ENCODE measurements at regions not wholly inside any gene's neighbourhood (a gene's known extent, or its start where the extent isn't known, plus 50 kb on each side); places are given as distances from the start of the nearest gene placed in this dataset.

GRCh38 chrX:8861908-8862307 is 60.7 kb upstream of the FAM9A start:
- no peaks in the 10 kb centered on the region for H3K36me3 ChIP-seq (ENCODE audit: low read length)
- no peaks in the 10 kb centered on the region for H3K79me2 ChIP-seq (ENCODE audit: insufficient read depth, low read length)
- H3K4me3 ChIP-seq (ENCODE audit: insufficient read depth, low read length, poor library complexity, severe bottlenecking), result no peak overlapping the region
- H2AFZ ChIP-seq (ENCODE audit: low read depth, low read length, severe bottlenecking), result no peak overlapping the region
- H3F3A ChIP-seq (ENCODE audit: insufficient read depth), result no peaks in the 10 kb centered on the region
- no peak overlapping the region for H3K27ac ChIP-seq (ENCODE audit: low read depth, low read length)
- H3K9me2 ChIP-seq (replicated peaks; ENCODE audit: insufficient read depth, low read length), result no peaks in the 10 kb centered on the region
- H4K20me1 ChIP-seq (ENCODE audit: low read depth, low read length), result no peaks in the 10 kb centered on the region
- H3K9me3 ChIP-seq (ENCODE audit: insufficient read depth, low read length), result no peaks in the 10 kb centered on the region
- H3K27me3 ChIP-seq (ENCODE audit: low read length), result no peaks in the 10 kb centered on the region
- H3K9ac ChIP-seq (ENCODE audit: low read length), result no peak overlapping the region
- H3K4me2 ChIP-seq (ENCODE audit: low read depth, low read length, poor library complexity, severe bottlenecking), result no peak overlapping the region
- TF ChIP-seq CTCF (IDR thresholded peaks at IDR 0.05; ENCODE audit: insufficient read depth, low read length, poor library complexity, severe bottlenecking) (no peak), EZH2phosphoT487 (conservative IDR thresholded peaks at IDR 0.05; ENCODE audit: low read length) (no peak)

GRCh38 chrX:8851231-8851886 is 50.2 kb upstream of the FAM9A start:
- no peak overlapping the region for H3K9ac ChIP-seq (ENCODE audit: low read length)
- H2AFZ ChIP-seq (ENCODE audit: low read depth, low read length, severe bottlenecking), result no peak overlapping the region
- no peaks in the 10 kb centered on the region for H4K20me1 ChIP-seq (ENCODE audit: low read depth, low read length)
- no peaks in the 10 kb centered on the region for H3K36me3 ChIP-seq (ENCODE audit: low read length)
- H3K9me3 ChIP-seq (ENCODE audit: insufficient read depth, low read length), result no peaks in the 10 kb centered on the region
- no peaks in the 10 kb centered on the region for H3F3A ChIP-seq (ENCODE audit: insufficient read depth)
- H3K4me2 ChIP-seq (ENCODE audit: low read depth, low read length, poor library complexity, severe bottlenecking), result no peak overlapping the region
- no peak for TF ChIP-seq CTCF (IDR thresholded peaks at IDR 0.05; ENCODE audit: insufficient read depth, low read length, poor library complexity, severe bottlenecking)
- no peak for TF ChIP-seq EZH2phosphoT487 (conservative IDR thresholded peaks at IDR 0.05; ENCODE audit: low read length)
- no peaks in the 10 kb centered on the region for H3K79me2 ChIP-seq (ENCODE audit: insufficient read depth, low read length)
- no peaks in the 10 kb centered on the region for H3K9me2 ChIP-seq (replicated peaks; ENCODE audit: insufficient read depth, low read length)
- H3K27ac ChIP-seq (ENCODE audit: low read depth, low read length), result no peak overlapping the region
- H3K4me3 ChIP-seq (ENCODE audit: insufficient read depth, low read length, poor library complexity, severe bottlenecking), result no peak overlapping the region
- H3K27me3 ChIP-seq (ENCODE audit: low read length), result no peaks in the 10 kb centered on the region
